ENCODE measurements at regions not wholly inside any gene's neighbourhood (a gene's known extent, or its start where the extent isn't known, plus 50 kb on each side); places are given as distances from the start of the nearest gene placed in this dataset.
A peak's percentile ranks its signal among the peaks of the same experiment; 100 is the strongest.

GRCh38 chr20:1786486-1786885 is 108.7 kb upstream of the SIRPA start:
- H3K27ac ChIP-seq = peak overlapping the region in 6 of 8 donors; percentile 42 to 71 (median 60)
- WGBS, 5 donors = 0 to 32% (median 26%) methylated on average over 3 to 6 of the region's 6 CpGs
- peak in 1 of 3 donors; percentile 27 for TF ChIP-seq POLR2AphosphoS5 (IDR thresholded peaks at IDR 0.05)
- no peak for TF ChIP-seq CTCF (IDR thresholded peaks at IDR 0.05 in 8 of 11, conservative IDR thresholded peaks at IDR 0.05 in 3 of 11)
- TF ChIP-seq POLR2A (IDR thresholded peaks at IDR 0.05) = no peak
- no peaks in the 10 kb centered on the region for H3K36me3 ChIP-seq
- H3K27me3 ChIP-seq (replicated peaks in 1 of 7) = peaks cover 0 to 76% (median 5%) of the 10 kb centered on the region in 7 donors
- peaks cover 0 to 44% (median 24%) of the 10 kb centered on the region in 6 donors for H3K4me1 ChIP-seq
- no peaks in the 10 kb centered on the region for H3K9me3 ChIP-seq
- no peak overlapping the region for H3K4me3 ChIP-seq
- DNase-seq = no peak
- intact Hi-C loops (cut with DNase I; ENCODE audit: low total_unique reads) = no loop called here

DNA sequence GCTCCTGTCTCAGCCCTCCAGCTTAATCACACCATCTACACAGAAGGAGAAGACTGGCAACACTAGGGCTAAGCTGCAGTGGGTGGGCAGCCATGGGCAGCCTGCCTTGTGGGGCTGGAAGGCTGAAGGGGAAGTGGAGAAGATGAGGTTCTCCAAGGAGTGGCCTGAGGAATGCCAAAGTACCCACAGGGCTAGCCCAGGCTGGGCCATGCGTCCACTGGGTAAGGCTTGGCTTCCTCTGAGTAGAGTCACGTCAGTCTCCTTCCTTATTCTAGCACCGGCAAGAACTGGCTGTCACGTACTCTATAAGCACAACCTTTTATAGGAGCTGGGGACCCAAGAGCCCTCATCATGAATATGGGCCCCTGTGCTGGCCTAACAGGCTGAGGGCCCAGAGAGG is 110.6 kb upstream of the SIRPA start:
- Histone ChIP-seq H3K4me3 (no peak overlapping the region), H3K27ac (peak overlapping the region in 6 of 8 donors; percentile 29 to 71 (median 58)), H3K27me3 (replicated peaks in 1 of 7) (peaks cover 0 to 82% (median 5%) of the 10 kb centered on the region in 7 donors), H3K4me1 (peaks cover 0 to 48% (median 25%) of the 10 kb centered on the region in 6 donors), H3K9me3 (no peaks in the 10 kb centered on the region), H3K36me3 (no peaks in the 10 kb centered on the region)
- intact Hi-C loops (cut with DNase I; ENCODE audit: low total_unique reads) = no loop called here
- DNase-seq = no peak
- 50 to 79% (median 65%) methylated on average over 4 of the region's 4 CpGs for WGBS, 5 donors
- TF ChIP-seq POLR2AphosphoS5 (IDR thresholded peaks at IDR 0.05) = no peak
- no peak for TF ChIP-seq CTCF (IDR thresholded peaks at IDR 0.05 in 8 of 11, conservative IDR thresholded peaks at IDR 0.05 in 3 of 11)
- no peak for TF ChIP-seq POLR2A (IDR thresholded peaks at IDR 0.05)

GRCh38 chr20:1783245-1783644 is 112.0 kb upstream of the SIRPA start:
- DNase-seq = no peak
- 65 to 75% (median 67%) methylated on average over 4 of the region's 4 CpGs for WGBS, 5 donors
- no peak overlapping the region for H3K27ac ChIP-seq
- no peaks in the 10 kb centered on the region for H3K9me3 ChIP-seq
- intact Hi-C loops (cut with DNase I; ENCODE audit: low total_unique reads) = no loop called here
- TF ChIP-seq POLR2A (IDR thresholded peaks at IDR 0.05) = no peak
- no peak for TF ChIP-seq CTCF (IDR thresholded peaks at IDR 0.05 in 8 of 11, conservative IDR thresholded peaks at IDR 0.05 in 3 of 11)
- TF ChIP-seq POLR2AphosphoS5 (IDR thresholded peaks at IDR 0.05) = no peak
- H3K4me1 ChIP-seq = peaks cover 0 to 46% (median 23%) of the 10 kb centered on the region in 6 donors
- peaks cover 0 to 78% (median 5%) of the 10 kb centered on the region in 7 donors for H3K27me3 ChIP-seq (replicated peaks in 1 of 7)
- no peak overlapping the region for H3K4me3 ChIP-seq
- H3K36me3 ChIP-seq = peaks cover 0 to 3% (median 0%) of the 10 kb centered on the region in 6 donors

GRCh38 chr20:1782181-1782580 is 113.0 kb upstream of the SIRPA start:
- TF ChIP-seq CTCF (IDR thresholded peaks at IDR 0.05 in 8 of 11, conservative IDR thresholded peaks at IDR 0.05 in 3 of 11) = no peak
- no peak for TF ChIP-seq POLR2A (IDR thresholded peaks at IDR 0.05)
- no peak for TF ChIP-seq POLR2AphosphoS5 (IDR thresholded peaks at IDR 0.05)
- peaks cover 0 to 74% (median 5%) of the 10 kb centered on the region in 7 donors for H3K27me3 ChIP-seq (replicated peaks in 1 of 7)
- H3K4me3 ChIP-seq = no peak overlapping the region
- no peak for DNase-seq
- no peaks in the 10 kb centered on the region for H3K9me3 ChIP-seq
- H3K27ac ChIP-seq = peak overlapping the region in 1 of 8 donors; percentile 6
- H3K4me1 ChIP-seq = peaks cover 7 to 46% (median 22%) of the 10 kb centered on the region in 6 donors
- 74 to 88% (median 78%) methylated on average over 2 to 3 of the region's 3 CpGs for WGBS, 5 donors
- H3K36me3 ChIP-seq = peaks cover 0 to 4% (median 0%) of the 10 kb centered on the region in 6 donors
- intact Hi-C loops (cut with DNase I; ENCODE audit: low total_unique reads) = no loop called here
